GM12864 (cell line): ENCODE measurements at regions not wholly inside any gene's neighbourhood (a gene's known extent, or its start where the extent isn't known, plus 50 kb on each side); places are given as distances from the start of the nearest gene placed in this dataset.

Source experiments
- DNase-seq: peaks from one replicate; pipeline ENCODE4 v3.0.0-alpha.2; 2011; ENCODE audit warnings: low read depth
- H3K4me3 ChIP-seq: 2 replicates; pipeline ENCODE4 v1.5.1; 2011; ENCODE audit warnings: mild to moderate bottlenecking, low read depth, low read length, control low read depth
- CTCF ChIP-seq: IDR thresholded peaks from 2 replicates; pipeline ENCODE4 v1.5.1; 2011; ENCODE audit warnings: low read depth, mild to moderate bottlenecking, moderate library complexity, low read length, control low read depth, inconsistent platforms; ENCODE audit errors: missing control alignments

- no peak for DNase-seq
- no peak for TF ChIP-seq CTCF
- H3K4me3 ChIP-seq: no peak overlapping the region
Observed at GRCh38 chr2:22517141-22517540, 867.8 kb upstream of the KLHL29 start.

- no peak overlapping the region for H3K4me3 ChIP-seq
- no peak for TF ChIP-seq CTCF
- no peak for DNase-seq
Observed at GRCh38 chr2:22518641-22519040, 866.3 kb upstream of the KLHL29 start.

- no peak for DNase-seq
- TF ChIP-seq CTCF: no peak
- H3K4me3 ChIP-seq: no peak overlapping the region
Observed at GRCh38 chr2:22520369-22521288, 864.4 kb upstream of the KLHL29 start.

GRCh38 chr2:22521620-22522019, 863.4 kb upstream of the KLHL29 start:
- no peak for DNase-seq
- no peak overlapping the region for H3K4me3 ChIP-seq
- no peak for TF ChIP-seq CTCF

- TF ChIP-seq CTCF: no peak
- DNase-seq: no peak
- H3K4me3 ChIP-seq: no peak overlapping the region
Observed at GRCh38 chr2:22525681-22526080, 859.3 kb upstream of the KLHL29 start.

GRCh38 chr2:22530131-22530530, 854.8 kb upstream of the KLHL29 start:
- DNase-seq: no peak
- no peak for TF ChIP-seq CTCF
- no peak overlapping the region for H3K4me3 ChIP-seq

- no peak for TF ChIP-seq CTCF
- no peak for DNase-seq
Observed at GRCh38 chr2:22536133-22536532, 848.8 kb upstream of the KLHL29 start.

More at GRCh38 chr2:22536133-22536532, 848.8 kb upstream of the KLHL29 start:
- no peak overlapping the region for H3K4me3 ChIP-seq
